GM12878 (cell line): ENCODE measurements at regions not wholly inside any gene's neighbourhood (a gene's known extent, or its start where the extent isn't known, plus 50 kb on each side); places are given as distances from the start of the nearest gene placed in this dataset.

Source experiments
- ATAC-seq: fragments of 200-7000 bp; cut with Tn5 transposase; 3 replicates; pipeline ENCODE4 v1.9.1; 2020; ENCODE audit warnings: mild to moderate bottlenecking, moderate library complexity
- BruUV-seq: library from RNA; stranded (reverse); fragments of 400-500 nt; replicated peaks from 2 replicates; lab custom pipeline; 2021; lab: Mats Ljungman, UMichigan
- CTCF ChIA-PET: fragments of 300-600 bp; sonication (Branson Sonifier 250); formaldehyde crosslinking; extraction: SDS; loops from one replicate; lab custom pipeline; 2021; ENCODE audit warnings: inconsistent platforms; lab: Yijun Ruan, JAX
- POLR2A ChIA-PET: fragments of 350-600 bp; formaldehyde crosslinking; extraction: SDS; loops from one replicate; lab custom pipeline; 2021; ENCODE audit warnings: inconsistent platforms; lab: Charles Lee
- RAD21 ChIA-PET: fragments of 300-600 bp; sonication (Branson Sonifier 250); formaldehyde crosslinking; loops from one replicate; lab custom pipeline; 2023; ENCODE audit warnings: antibody characterized with exemption; ENCODE audit not compliant: unreplicated experiment; lab: Charles Lee
- SMC1A ChIA-PET: fragments of 300-600 bp; sonication (Branson Sonifier 250); formaldehyde crosslinking; loops from one replicate; lab custom pipeline; 2023; ENCODE audit not compliant: unreplicated experiment, uncharacterized antibody; lab: Charles Lee
- DNase-seq: peaks from one replicate; pipeline ENCODE4 v3.0.0-alpha.2; 2011; ENCODE audit warnings: low read depth, low spot score
- FAIRE-seq: peaks from 3 replicates; lab custom pipeline; 2011; peaks lifted over from hg19 to GRCh38; lab: Jason Lieb, UNC
- H2AFZ ChIP-seq: 2 replicates; pipeline ENCODE4 v1.6.0; 2011; ENCODE audit warnings: low read depth, low read length, control low read depth; ENCODE audit not compliant: control insufficient read depth
- H3K27ac ChIP-seq: 2 replicates; pipeline ENCODE4 v1.5.1; 2011; ENCODE audit warnings: control low read depth; ENCODE audit not compliant: control insufficient read depth, insufficient read depth
- H3K27me3 ChIP-seq, 2 experiments: replicated peaks in 1 of 2; 2 replicates each; pipeline versions ENCODE4 v1.6.0 to v1.6.1; 2011; ENCODE audit warnings: low read length in 1 of 2; ENCODE audit not compliant: control insufficient read depth in 2 of 2, insufficient read depth in 2 of 2
- H3K36me3 ChIP-seq, 2 experiments: 2 replicates each; pipeline ENCODE4 v1.5.1; 2011; ENCODE audit warnings: low read length in 1 of 2; ENCODE audit not compliant: control insufficient read depth in 2 of 2, insufficient read depth in 2 of 2
- H3K4me1 ChIP-seq: 2 replicates; pipeline ENCODE4 v1.6.1; 2011; ENCODE audit warnings: mild to moderate bottlenecking, low read length, moderate library complexity, mixed read lengths; ENCODE audit not compliant: control insufficient read depth, insufficient read depth
- H3K4me2 ChIP-seq: 2 replicates; pipeline ENCODE4 v1.6.0; 2011; ENCODE audit warnings: control low read depth; ENCODE audit not compliant: control insufficient read depth, insufficient read depth
- H3K4me3 ChIP-seq: fragments of 200-600 bp; sonication (generic); 2 replicates; pipeline ENCODE4 v1.5.1; 2016
- H3K79me2 ChIP-seq: 2 replicates; pipeline ENCODE4 v1.6.0; 2011; ENCODE audit warnings: low read length; ENCODE audit not compliant: control insufficient read depth, insufficient read depth
- H3K9ac ChIP-seq: 2 replicates; pipeline ENCODE4 v1.8.0; 2011; ENCODE audit warnings: low read length, control low read depth, mixed read lengths; ENCODE audit not compliant: control insufficient read depth, insufficient read depth
- H3K9me3 ChIP-seq: replicated peaks from 3 replicates; pipeline ENCODE4 v1.5.1; 2011; ENCODE audit warnings: mild to moderate bottlenecking, low read length; ENCODE audit not compliant: control insufficient read depth, insufficient read depth
- H4K20me1 ChIP-seq: 2 replicates; pipeline ENCODE4 v1.6.0; 2011; ENCODE audit not compliant: control insufficient read depth, insufficient read depth
- BRCA1 ChIP-seq: IDR thresholded peaks from 2 replicates; pipeline ENCODE4 v1.6.1; 2011; ENCODE audit warnings: low read depth, low read length, improper control_type of control experiment
- CHD1 ChIP-seq: IDR thresholded peaks from 2 replicates; pipeline ENCODE4 v1.6.1; 2012; ENCODE audit warnings: low read depth, low read length, improper control_type of control experiment
- MXI1 ChIP-seq: fragments of 150-350 bp; IDR thresholded peaks from 2 replicates; pipeline ENCODE4 v1.6.1; 2011; ENCODE audit warnings: low read depth, mild to moderate bottlenecking, inconsistent platforms, low read length, improper control_type of control experiment
- NFYB ChIP-seq: IDR thresholded peaks from 2 replicates; pipeline ENCODE4 v1.6.1; 2011; ENCODE audit warnings: low read depth, mild to moderate bottlenecking, low read length, improper control_type of control experiment, moderate library complexity; ENCODE audit not compliant: insufficient read depth
- NR2C2 ChIP-seq: IDR thresholded peaks from 2 replicates; pipeline ENCODE4 v1.6.1; 2011; ENCODE audit warnings: borderline replicate concordance, low read depth; ENCODE audit not compliant: control insufficient read depth, insufficient read length
- RFX5 ChIP-seq: IDR thresholded peaks from 2 replicates; pipeline ENCODE4 v1.6.1; 2011; ENCODE audit warnings: low read depth, low read length, improper control_type of control experiment
- SMAD5 ChIP-seq: IDR thresholded peaks from 2 replicates; pipeline ENCODE4 v1.6.1; 2016; ENCODE audit warnings: antibody characterized with exemption, low read depth
- SP1 ChIP-seq: IDR thresholded peaks from one replicate; pipeline ENCODE4 v1.6.1; 2011; ENCODE audit warnings: low read depth, low read length
- SUPT20H ChIP-seq: IDR thresholded peaks from 2 replicates; pipeline ENCODE4 v1.6.1; 2011; ENCODE audit warnings: low read depth, mild to moderate bottlenecking, low read length, moderate library complexity, borderline replicate concordance; ENCODE audit not compliant: control insufficient read depth
- ZNF274 ChIP-seq: IDR thresholded peaks from one replicate; pipeline ENCODE4 v1.8.0; 2011; ENCODE audit not compliant: insufficient read length, insufficient read depth
- WGBS: methylation state at CpG from one replicate; pipeline ENCODE4 v1.1.6; 2016; ENCODE audit warnings: low lambda C conversion rate; ENCODE audit not compliant: insufficient replicate concordance, insufficient coverage; ENCODE audit errors: missing lambda C conversion rate; 5-methylcytosine and 5-hydroxymethylcytosine counted together
- in situ Hi-C: fragments of 300-500 bp; cut with MboI; formaldehyde crosslinking; loops from 9 replicates; pipeline ENCODE4 v1.14.3; 2018; ENCODE audit warnings: mixed read lengths
- intact Hi-C: fragments of 100-400 bp; cut with micrococcal nuclease; formaldehyde crosslinking; loops from one replicate; pipeline ENCODE4 v1.14.2; 2022; ENCODE audit not compliant: unreplicated experiment
- TF ChIP-seq, protein P1 (sequence below): fragments of 450-650 bp; IDR thresholded peaks from 2 replicates; pipeline ENCODE4 v1.6.1; 2017; ENCODE audit warnings: mild to moderate bottlenecking, moderate library complexity
- TF ChIP-seq, protein P2 (sequence below): fragments of 450-650 bp; IDR thresholded peaks from 2 replicates; pipeline ENCODE4 v1.6.1; 2017; ENCODE audit warnings: mild to moderate bottlenecking, low read depth, inconsistent platforms; ENCODE audit not compliant: poor library complexity, severe bottlenecking
- TF ChIP-seq, protein P3 (sequence below): IDR thresholded peaks from 2 replicates; pipeline ENCODE4 v1.6.1; 2012; ENCODE audit warnings: improper control_type of control experiment, low read depth, low read length; ENCODE audit not compliant: insufficient replicate concordance

DNA sequence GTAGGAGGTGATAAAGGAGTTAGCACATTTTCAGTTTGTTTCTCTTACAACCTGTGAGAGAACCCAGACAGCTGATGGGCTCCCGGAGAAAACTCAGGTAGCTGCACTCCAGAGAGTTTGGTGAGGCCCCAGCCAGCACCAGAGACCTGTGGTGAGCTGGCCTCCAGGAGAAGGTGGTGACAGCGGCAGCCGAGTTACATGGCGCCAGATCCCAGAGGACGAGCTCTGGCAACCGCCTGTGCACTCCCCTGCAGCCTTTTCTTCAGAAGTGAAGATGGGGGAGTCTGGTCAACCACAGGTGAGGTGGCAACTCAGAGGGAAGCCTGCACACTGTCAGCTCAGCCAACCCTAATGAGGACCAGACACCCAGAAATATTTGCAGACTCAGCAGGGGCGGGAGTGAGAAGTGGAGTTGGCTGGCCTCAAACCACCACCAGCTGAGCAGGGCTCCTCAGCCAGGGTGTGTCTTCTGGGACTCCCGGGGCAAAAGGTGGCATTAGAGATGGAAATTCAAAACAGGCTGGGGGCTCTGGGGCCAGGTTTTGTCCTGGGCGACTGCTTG, 209.7 kb downstream of the SETD4 start:
- Histone ChIP-seq H2AFZ (no peak overlapping the region), H4K20me1 (no peaks in the 10 kb centered on the region), H3K79me2 (no peaks in the 10 kb centered on the region), H3K27me3 (no peaks in the 10 kb centered on the region; a peak in 1 of 4 replicates), H3K27ac (no peak overlapping the region), H3K4me2 (no peak overlapping the region), H3K9ac (no peak overlapping the region), H3K36me3 (no peaks in the 10 kb centered on the region), H3K9me3 (no peaks in the 10 kb centered on the region), H3K4me1 (no peaks in the 10 kb centered on the region), H3K4me3 (no peak overlapping the region)
- in situ Hi-C loops = no loop called here
- ATAC-seq (no peak), FAIRE-seq (no peak), DNase-seq (no peak)
- no TSS peak for BruUV-seq
- ChIA-PET CTCF (no interaction called here), SMC1A (interaction anchor here (1.4 kb wide), 1 partner anchor 11 kb away, joined by 8 read pairs; no protein-coding TSS in a partner anchor), RAD21 (interaction anchor here (1.6 kb wide), 1 partner anchor 11 kb away, joined by 3 read pairs; no protein-coding TSS in a partner anchor), POLR2A (no interaction called here)
- 0% methylated on average over 9 of the region's 9 CpGs for WGBS
- intact Hi-C loops = no loop called here
- TF ChIP-seq, protein P1, sequence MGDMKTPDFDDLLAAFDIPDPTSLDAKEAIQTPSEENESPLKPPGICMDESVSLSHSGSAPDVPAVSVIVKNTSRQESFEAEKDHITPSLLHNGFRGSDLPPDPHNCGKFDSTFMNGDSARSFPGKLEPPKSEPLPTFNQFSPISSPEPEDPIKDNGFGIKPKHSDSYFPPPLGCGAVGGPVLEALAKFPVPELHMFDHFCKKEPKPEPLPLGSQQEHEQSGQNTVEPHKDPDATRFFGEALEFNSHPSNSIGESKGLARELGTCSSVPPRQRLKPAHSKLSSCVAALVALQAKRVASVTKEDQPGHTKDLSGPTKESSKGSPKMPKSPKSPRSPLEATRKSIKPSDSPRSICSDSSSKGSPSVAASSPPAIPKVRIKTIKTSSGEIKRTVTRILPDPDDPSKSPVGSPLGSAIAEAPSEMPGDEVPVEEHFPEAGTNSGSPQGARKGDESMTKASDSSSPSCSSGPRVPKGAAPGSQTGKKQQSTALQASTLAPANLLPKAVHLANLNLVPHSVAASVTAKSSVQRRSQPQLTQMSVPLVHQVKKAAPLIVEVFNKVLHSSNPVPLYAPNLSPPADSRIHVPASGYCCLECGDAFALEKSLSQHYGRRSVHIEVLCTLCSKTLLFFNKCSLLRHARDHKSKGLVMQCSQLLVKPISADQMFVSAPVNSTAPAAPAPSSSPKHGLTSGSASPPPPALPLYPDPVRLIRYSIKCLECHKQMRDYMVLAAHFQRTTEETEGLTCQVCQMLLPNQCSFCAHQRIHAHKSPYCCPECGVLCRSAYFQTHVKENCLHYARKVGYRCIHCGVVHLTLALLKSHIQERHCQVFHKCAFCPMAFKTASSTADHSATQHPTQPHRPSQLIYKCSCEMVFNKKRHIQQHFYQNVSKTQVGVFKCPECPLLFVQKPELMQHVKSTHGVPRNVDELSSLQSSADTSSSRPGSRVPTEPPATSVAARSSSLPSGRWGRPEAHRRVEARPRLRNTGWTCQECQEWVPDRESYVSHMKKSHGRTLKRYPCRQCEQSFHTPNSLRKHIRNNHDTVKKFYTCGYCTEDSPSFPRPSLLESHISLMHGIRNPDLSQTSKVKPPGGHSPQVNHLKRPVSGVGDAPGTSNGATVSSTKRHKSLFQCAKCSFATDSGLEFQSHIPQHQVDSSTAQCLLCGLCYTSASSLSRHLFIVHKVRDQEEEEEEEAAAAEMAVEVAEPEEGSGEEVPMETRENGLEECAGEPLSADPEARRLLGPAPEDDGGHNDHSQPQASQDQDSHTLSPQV = no peak
- no peak for TF ChIP-seq SP1
- TF ChIP-seq NFYB = no peak
- no peak for TF ChIP-seq BRCA1
- TF ChIP-seq MXI1 = no peak
- TF ChIP-seq SUPT20H = no peak
- TF ChIP-seq CHD1 = no peak
- no peak for TF ChIP-seq SMAD5
- no peak for TF ChIP-seq NR2C2
- TF ChIP-seq RFX5 = no peak
- TF ChIP-seq ZNF274 = no peak
- TF ChIP-seq, protein P2, sequence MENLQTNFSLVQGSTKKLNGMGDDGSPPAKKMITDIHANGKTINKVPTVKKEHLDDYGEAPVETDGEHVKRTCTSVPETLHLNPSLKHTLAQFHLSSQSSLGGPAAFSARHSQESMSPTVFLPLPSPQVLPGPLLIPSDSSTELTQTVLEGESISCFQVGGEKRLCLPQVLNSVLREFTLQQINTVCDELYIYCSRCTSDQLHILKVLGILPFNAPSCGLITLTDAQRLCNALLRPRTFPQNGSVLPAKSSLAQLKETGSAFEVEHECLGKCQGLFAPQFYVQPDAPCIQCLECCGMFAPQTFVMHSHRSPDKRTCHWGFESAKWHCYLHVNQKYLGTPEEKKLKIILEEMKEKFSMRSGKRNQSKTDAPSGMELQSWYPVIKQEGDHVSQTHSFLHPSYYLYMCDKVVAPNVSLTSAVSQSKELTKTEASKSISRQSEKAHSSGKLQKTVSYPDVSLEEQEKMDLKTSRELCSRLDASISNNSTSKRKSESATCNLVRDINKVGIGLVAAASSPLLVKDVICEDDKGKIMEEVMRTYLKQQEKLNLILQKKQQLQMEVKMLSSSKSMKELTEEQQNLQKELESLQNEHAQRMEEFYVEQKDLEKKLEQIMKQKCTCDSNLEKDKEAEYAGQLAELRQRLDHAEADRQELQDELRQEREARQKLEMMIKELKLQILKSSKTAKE = no peak
- TF ChIP-seq, protein P3, sequence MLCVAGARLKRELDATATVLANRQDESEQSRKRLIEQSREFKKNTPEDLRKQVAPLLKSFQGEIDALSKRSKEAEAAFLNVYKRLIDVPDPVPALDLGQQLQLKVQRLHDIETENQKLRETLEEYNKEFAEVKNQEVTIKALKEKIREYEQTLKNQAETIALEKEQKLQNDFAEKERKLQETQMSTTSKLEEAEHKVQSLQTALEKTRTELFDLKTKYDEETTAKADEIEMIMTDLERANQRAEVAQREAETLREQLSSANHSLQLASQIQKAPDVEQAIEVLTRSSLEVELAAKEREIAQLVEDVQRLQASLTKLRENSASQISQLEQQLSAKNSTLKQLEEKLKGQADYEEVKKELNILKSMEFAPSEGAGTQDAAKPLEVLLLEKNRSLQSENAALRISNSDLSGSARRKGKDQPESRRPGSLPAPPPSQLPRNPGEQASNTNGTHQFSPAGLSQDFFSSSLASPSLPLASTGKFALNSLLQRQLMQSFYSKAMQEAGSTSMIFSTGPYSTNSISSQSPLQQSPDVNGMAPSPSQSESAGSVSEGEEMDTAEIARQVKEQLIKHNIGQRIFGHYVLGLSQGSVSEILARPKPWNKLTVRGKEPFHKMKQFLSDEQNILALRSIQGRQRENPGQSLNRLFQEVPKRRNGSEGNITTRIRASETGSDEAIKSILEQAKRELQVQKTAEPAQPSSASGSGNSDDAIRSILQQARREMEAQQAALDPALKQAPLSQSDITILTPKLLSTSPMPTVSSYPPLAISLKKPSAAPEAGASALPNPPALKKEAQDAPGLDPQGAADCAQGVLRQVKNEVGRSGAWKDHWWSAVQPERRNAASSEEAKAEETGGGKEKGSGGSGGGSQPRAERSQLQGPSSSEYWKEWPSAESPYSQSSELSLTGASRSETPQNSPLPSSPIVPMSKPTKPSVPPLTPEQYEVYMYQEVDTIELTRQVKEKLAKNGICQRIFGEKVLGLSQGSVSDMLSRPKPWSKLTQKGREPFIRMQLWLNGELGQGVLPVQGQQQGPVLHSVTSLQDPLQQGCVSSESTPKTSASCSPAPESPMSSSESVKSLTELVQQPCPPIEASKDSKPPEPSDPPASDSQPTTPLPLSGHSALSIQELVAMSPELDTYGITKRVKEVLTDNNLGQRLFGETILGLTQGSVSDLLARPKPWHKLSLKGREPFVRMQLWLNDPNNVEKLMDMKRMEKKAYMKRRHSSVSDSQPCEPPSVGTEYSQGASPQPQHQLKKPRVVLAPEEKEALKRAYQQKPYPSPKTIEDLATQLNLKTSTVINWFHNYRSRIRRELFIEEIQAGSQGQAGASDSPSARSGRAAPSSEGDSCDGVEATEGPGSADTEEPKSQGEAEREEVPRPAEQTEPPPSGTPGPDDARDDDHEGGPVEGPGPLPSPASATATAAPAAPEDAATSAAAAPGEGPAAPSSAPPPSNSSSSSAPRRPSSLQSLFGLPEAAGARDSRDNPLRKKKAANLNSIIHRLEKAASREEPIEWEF = no peak
